OCI-LY1 (cell line): ENCODE measurements at regions not wholly inside any gene's neighbourhood (a gene's known extent, or its start where the extent isn't known, plus 50 kb on each side); places are given as distances from the start of the nearest gene placed in this dataset.

Experiments
- CTCF ChIP-seq: fragments of 200-600 bp; sonication (generic), shearing (Covaris generic); IDR thresholded peaks from 2 replicates; pipeline ENCODE4 v1.5.1; 2017; ENCODE audit warnings: mild to moderate bottlenecking, antibody characterized with exemption, low read length, moderate library complexity, mixed read lengths
- EZH2 ChIP-seq: fragments of 200-600 bp; sonication (generic), shearing (Covaris generic); IDR thresholded peaks from 2 replicates; pipeline ENCODE4 v1.8.0; 2017; ENCODE audit warnings: borderline replicate concordance, mixed run types, mild to moderate bottlenecking, antibody characterized with exemption, low read length, moderate library complexity, mixed read lengths

GRCh38 chr4:145341381-145341780, 140.3 kb upstream of the SMAD1 start:
- TF ChIP-seq EZH2 = no peak
- no peak for TF ChIP-seq CTCF
